H1 (cell line): ENCODE measurements at regions not wholly inside any gene's neighbourhood (a gene's known extent, or its start where the extent isn't known, plus 50 kb on each side); places are given as distances from the start of the nearest gene placed in this dataset.

Experiments used
- CHD1 ChIP-seq: IDR thresholded peaks from 2 replicates; pipeline ENCODE4 v1.6.1; 2012; ENCODE audit warnings: low read depth, low read length, improper control_type of control experiment
- KDM5A ChIP-seq: fragments of 200-600 bp; IDR thresholded peaks from 2 replicates; pipeline ENCODE4 v1.7.1; 2012; ENCODE audit warnings: mild to moderate bottlenecking, low read length, inconsistent platforms, mixed read lengths
- POLR2AphosphoS5 ChIP-seq: IDR thresholded peaks from 2 replicates; pipeline ENCODE4 v1.6.1; 2011; ENCODE audit warnings: low read depth, low read length
- RBBP5 ChIP-seq: IDR thresholded peaks from 2 replicates; pipeline ENCODE4 v1.7.1; 2012; ENCODE audit warnings: low read depth, mild to moderate bottlenecking, inconsistent platforms, low read length, moderate library complexity, borderline replicate concordance
- RNF2 ChIP-seq: fragments of 200-900, 300-1000 bp; sonication (generic); IDR thresholded peaks from 2 replicates; pipeline ENCODE4 v1.7.1; 2016; ENCODE audit warnings: borderline replicate concordance, low read depth, mild to moderate bottlenecking, antibody characterized with exemption, low read length; ENCODE audit not compliant: poor library complexity, severe bottlenecking; ENCODE audit errors: missing control alignments
- SIRT6 ChIP-seq: IDR thresholded peaks from one replicate; pipeline ENCODE4 v1.7.1; 2012; ENCODE audit warnings: low read length, inconsistent platforms
- TAF1 ChIP-seq: IDR thresholded peaks from 2 replicates; pipeline ENCODE4 v1.6.1; 2011; ENCODE audit warnings: mild to moderate bottlenecking, low read depth, low read length
- TBP ChIP-seq: IDR thresholded peaks from 2 replicates; pipeline ENCODE4 v1.6.1; 2011; ENCODE audit warnings: low read depth, low read length, improper control_type of control experiment
- TEAD4 ChIP-seq: IDR thresholded peaks from 2 replicates; pipeline ENCODE4 v1.6.1; 2012; ENCODE audit warnings: low read depth, low read length, inconsistent platforms, mixed read lengths
- TF ChIP-seq, protein P1 (sequence below): fragments of 300-600 bp; sonication (generic); IDR thresholded peaks from 2 replicates; pipeline ENCODE4 v1.7.1; 2012; ENCODE audit warnings: low read length, moderate library complexity, mild to moderate bottlenecking, inconsistent platforms; ENCODE audit not compliant: insufficient replicate concordance
- TF ChIP-seq, protein P2 (sequence below): IDR thresholded peaks from 2 replicates; pipeline ENCODE4 v1.6.1; 2012; ENCODE audit warnings: low read length, inconsistent platforms

DNA sequence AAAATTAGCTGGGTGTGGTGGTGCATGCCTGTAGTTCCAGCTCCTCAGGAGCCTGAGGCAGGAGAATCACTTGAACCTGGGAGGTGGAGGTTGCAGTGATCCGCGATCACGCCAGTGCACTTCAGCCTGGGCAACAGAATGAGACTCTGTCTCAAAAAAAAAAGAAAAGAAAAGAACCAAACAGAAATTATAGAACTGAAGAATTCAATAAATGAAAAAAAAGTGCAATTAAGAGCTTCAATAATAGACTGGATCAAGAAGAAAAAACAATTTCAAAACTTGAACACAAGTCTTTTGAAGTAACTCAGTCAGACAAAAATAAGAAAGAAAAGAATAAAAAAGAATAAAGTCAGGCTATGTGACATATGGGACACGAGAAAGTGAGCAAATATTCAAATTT, 175.8 kb upstream of the ZSWIM2 start (continued):
- TF ChIP-seq, protein P1, sequence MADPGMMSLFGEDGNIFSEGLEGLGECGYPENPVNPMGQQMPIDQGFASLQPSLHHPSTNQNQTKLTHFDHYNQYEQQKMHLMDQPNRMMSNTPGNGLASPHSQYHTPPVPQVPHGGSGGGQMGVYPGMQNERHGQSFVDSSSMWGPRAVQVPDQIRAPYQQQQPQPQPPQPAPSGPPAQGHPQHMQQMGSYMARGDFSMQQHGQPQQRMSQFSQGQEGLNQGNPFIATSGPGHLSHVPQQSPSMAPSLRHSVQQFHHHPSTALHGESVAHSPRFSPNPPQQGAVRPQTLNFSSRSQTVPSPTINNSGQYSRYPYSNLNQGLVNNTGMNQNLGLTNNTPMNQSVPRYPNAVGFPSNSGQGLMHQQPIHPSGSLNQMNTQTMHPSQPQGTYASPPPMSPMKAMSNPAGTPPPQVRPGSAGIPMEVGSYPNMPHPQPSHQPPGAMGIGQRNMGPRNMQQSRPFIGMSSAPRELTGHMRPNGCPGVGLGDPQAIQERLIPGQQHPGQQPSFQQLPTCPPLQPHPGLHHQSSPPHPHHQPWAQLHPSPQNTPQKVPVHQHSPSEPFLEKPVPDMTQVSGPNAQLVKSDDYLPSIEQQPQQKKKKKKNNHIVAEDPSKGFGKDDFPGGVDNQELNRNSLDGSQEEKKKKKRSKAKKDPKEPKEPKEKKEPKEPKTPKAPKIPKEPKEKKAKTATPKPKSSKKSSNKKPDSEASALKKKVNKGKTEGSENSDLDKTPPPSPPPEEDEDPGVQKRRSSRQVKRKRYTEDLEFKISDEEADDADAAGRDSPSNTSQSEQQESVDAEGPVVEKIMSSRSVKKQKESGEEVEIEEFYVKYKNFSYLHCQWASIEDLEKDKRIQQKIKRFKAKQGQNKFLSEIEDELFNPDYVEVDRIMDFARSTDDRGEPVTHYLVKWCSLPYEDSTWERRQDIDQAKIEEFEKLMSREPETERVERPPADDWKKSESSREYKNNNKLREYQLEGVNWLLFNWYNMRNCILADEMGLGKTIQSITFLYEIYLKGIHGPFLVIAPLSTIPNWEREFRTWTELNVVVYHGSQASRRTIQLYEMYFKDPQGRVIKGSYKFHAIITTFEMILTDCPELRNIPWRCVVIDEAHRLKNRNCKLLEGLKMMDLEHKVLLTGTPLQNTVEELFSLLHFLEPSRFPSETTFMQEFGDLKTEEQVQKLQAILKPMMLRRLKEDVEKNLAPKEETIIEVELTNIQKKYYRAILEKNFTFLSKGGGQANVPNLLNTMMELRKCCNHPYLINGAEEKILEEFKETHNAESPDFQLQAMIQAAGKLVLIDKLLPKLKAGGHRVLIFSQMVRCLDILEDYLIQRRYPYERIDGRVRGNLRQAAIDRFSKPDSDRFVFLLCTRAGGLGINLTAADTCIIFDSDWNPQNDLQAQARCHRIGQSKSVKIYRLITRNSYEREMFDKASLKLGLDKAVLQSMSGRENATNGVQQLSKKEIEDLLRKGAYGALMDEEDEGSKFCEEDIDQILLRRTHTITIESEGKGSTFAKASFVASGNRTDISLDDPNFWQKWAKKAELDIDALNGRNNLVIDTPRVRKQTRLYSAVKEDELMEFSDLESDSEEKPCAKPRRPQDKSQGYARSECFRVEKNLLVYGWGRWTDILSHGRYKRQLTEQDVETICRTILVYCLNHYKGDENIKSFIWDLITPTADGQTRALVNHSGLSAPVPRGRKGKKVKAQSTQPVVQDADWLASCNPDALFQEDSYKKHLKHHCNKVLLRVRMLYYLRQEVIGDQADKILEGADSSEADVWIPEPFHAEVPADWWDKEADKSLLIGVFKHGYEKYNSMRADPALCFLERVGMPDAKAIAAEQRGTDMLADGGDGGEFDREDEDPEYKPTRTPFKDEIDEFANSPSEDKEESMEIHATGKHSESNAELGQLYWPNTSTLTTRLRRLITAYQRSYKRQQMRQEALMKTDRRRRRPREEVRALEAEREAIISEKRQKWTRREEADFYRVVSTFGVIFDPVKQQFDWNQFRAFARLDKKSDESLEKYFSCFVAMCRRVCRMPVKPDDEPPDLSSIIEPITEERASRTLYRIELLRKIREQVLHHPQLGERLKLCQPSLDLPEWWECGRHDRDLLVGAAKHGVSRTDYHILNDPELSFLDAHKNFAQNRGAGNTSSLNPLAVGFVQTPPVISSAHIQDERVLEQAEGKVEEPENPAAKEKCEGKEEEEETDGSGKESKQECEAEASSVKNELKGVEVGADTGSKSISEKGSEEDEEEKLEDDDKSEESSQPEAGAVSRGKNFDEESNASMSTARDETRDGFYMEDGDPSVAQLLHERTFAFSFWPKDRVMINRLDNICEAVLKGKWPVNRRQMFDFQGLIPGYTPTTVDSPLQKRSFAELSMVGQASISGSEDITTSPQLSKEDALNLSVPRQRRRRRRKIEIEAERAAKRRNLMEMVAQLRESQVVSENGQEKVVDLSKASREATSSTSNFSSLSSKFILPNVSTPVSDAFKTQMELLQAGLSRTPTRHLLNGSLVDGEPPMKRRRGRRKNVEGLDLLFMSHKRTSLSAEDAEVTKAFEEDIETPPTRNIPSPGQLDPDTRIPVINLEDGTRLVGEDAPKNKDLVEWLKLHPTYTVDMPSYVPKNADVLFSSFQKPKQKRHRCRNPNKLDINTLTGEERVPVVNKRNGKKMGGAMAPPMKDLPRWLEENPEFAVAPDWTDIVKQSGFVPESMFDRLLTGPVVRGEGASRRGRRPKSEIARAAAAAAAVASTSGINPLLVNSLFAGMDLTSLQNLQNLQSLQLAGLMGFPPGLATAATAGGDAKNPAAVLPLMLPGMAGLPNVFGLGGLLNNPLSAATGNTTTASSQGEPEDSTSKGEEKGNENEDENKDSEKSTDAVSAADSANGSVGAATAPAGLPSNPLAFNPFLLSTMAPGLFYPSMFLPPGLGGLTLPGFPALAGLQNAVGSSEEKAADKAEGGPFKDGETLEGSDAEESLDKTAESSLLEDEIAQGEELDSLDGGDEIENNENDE, result no peak
- TF ChIP-seq, protein P2, sequence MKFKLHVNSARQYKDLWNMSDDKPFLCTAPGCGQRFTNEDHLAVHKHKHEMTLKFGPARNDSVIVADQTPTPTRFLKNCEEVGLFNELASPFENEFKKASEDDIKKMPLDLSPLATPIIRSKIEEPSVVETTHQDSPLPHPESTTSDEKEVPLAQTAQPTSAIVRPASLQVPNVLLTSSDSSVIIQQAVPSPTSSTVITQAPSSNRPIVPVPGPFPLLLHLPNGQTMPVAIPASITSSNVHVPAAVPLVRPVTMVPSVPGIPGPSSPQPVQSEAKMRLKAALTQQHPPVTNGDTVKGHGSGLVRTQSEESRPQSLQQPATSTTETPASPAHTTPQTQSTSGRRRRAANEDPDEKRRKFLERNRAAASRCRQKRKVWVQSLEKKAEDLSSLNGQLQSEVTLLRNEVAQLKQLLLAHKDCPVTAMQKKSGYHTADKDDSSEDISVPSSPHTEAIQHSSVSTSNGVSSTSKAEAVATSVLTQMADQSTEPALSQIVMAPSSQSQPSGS, result no peak
- TF ChIP-seq TBP, result no peak
- TF ChIP-seq SIRT6, result no peak
- TF ChIP-seq RBBP5, result no peak
- TF ChIP-seq RNF2, result no peak
- no peak for TF ChIP-seq CHD1
- TF ChIP-seq TAF1, result no peak
- TF ChIP-seq TEAD4, result no peak
- TF ChIP-seq POLR2AphosphoS5, result no peak
- no peak for TF ChIP-seq KDM5A
